Stimulated activated CD4-positive, alpha-beta T cell treated with anti-CD3 and anti-CD28 coated beads, Interleukin-1b, Interleukin-23, amount 100 ng/mL, for 24 hours (primary cell): ENCODE measurements at regions not wholly inside any gene's neighbourhood (a gene's known extent, or its start where the extent isn't known, plus 50 kb on each side); places are given as distances from the start of the nearest gene placed in this dataset.

ENCODE experiments used
- DNase-seq, 4 experiments: peaks; one replicate each; pipeline ENCODE4 v3.0.0-alpha.2; 2020; ENCODE audit warnings: low read depth in 4 of 4, low spot score in 1 of 4

- no peak for DNase-seq
Measured at GRCh38 chr3:70805061-70805889, 492.8 kb upstream of the MDFIC2 start.

GRCh38 chr3:70803891-70804290 lies 491.5 kb upstream of the MDFIC2 start:
- DNase-seq = no peak

- no peak for DNase-seq
Measured at GRCh38 chr3:70803319-70803718, 490.9 kb upstream of the MDFIC2 start.

- DNase-seq = no peak
Measured at GRCh38 chr3:70800951-70801350, 488.5 kb upstream of the MDFIC2 start.

GRCh38 chr3:70789878-70790277 lies 477.4 kb upstream of the MDFIC2 start:
- DNase-seq = no peak

GRCh38 chr3:70780790-70781189 lies 468.4 kb upstream of the MDFIC2 start:
- no peak for DNase-seq

GRCh38 chr3:70779296-70779695 lies 466.9 kb upstream of the MDFIC2 start:
- no peak for DNase-seq

GRCh38 chr3:70776081-70776480 lies 463.6 kb upstream of the MDFIC2 start:
- DNase-seq = no peak

- no peak for DNase-seq
Measured at GRCh38 chr3:70775257-70775656, 462.8 kb upstream of the MDFIC2 start.

- DNase-seq = no peak
Measured at GRCh38 chr3:70774641-70775040, 462.2 kb upstream of the MDFIC2 start.

- no peak for DNase-seq
Measured at GRCh38 chr3:70771426-70772147, 459.1 kb upstream of the MDFIC2 start.

GRCh38 chr3:70770650-70771049 lies 458.2 kb upstream of the MDFIC2 start:
- DNase-seq = no peak

- DNase-seq = no peak
Measured at GRCh38 chr3:70766301-70766700, 453.9 kb upstream of the MDFIC2 start.

GRCh38 chr3:70763894-70764293 lies 451.5 kb upstream of the MDFIC2 start:
- no peak for DNase-seq

- DNase-seq = no peak
Measured at GRCh38 chr3:70757658-70758057, 445.2 kb upstream of the MDFIC2 start.

GRCh38 chr3:70755526-70755925 lies 443.1 kb upstream of the MDFIC2 start:
- no peak for DNase-seq

GRCh38 chr3:70754314-70754713 lies 441.9 kb upstream of the MDFIC2 start:
- no peak for DNase-seq

GRCh38 chr3:70753572-70753971 lies 441.1 kb upstream of the MDFIC2 start:
- no peak for DNase-seq

- DNase-seq = no peak
Measured at GRCh38 chr3:70752051-70752450, 439.6 kb upstream of the MDFIC2 start.

GRCh38 chr3:70749122-70749521 lies 436.7 kb upstream of the MDFIC2 start:
- no peak for DNase-seq

- no peak for DNase-seq
Measured at GRCh38 chr3:70748593-70748992, 436.2 kb upstream of the MDFIC2 start.

- no peak for DNase-seq
Measured at GRCh38 chr3:70747847-70748246, 435.4 kb upstream of the MDFIC2 start.

GRCh38 chr3:70744536-70744935 lies 432.1 kb upstream of the MDFIC2 start:
- no peak for DNase-seq
